Endothelial cell of umbilical vein (primary cell): ENCODE measurements at regions not wholly inside any gene's neighbourhood (a gene's known extent, or its start where the extent isn't known, plus 50 kb on each side); places are given as distances from the start of the nearest gene placed in this dataset.

Source experiments
- BruUV-seq: library from RNA; stranded (reverse); fragments of 400-500 nt; replicated peaks from 2 replicates; lab custom pipeline; 2021; lab: Mats Ljungman, UMichigan
- CTCF ChIA-PET: fragments of 300-600, 350-600 bp; sonication (Branson Sonifier 250); formaldehyde crosslinking; loops from one replicate; lab custom pipeline; 2021; ENCODE audit warnings: antibody characterized with exemption, inconsistent platforms; lab: Charles Lee
- POLR2A ChIA-PET: fragments of 300-600, 350-600 bp; sonication (Branson Sonifier 250); formaldehyde crosslinking; loops from one replicate; lab custom pipeline; 2021; ENCODE audit warnings: antibody characterized with exemption, inconsistent platforms; lab: Charles Lee
- DNase-seq: peaks from one replicate; pipeline ENCODE4 v3.0.0-alpha.2; 2011; ENCODE audit warnings: low read depth, low spot score
- FAIRE-seq: peaks from 2 replicates; lab custom pipeline; 2011; peaks lifted over from hg19 to GRCh38; lab: Jason Lieb, UNC
- H2AFZ ChIP-seq: 2 replicates; pipeline ENCODE4 v1.6.0; 2012; ENCODE audit warnings: low read depth, low read length, control low read depth, inconsistent platforms
- H3K27ac ChIP-seq: 2 replicates; pipeline ENCODE4 v1.5.1; 2011; ENCODE audit warnings: low read depth, mild to moderate bottlenecking, control low read depth, low read length, moderate library complexity; ENCODE audit not compliant: insufficient read depth
- H3K27me3 ChIP-seq, 2 experiments: 2 replicates each; pipeline versions ENCODE4 v1.6.0 to v1.6.1; 2011; ENCODE audit warnings: low read length in 2 of 2, mixed read lengths in 1 of 2; ENCODE audit not compliant: control insufficient read depth in 2 of 2, insufficient read depth in 2 of 2
- H3K36me3 ChIP-seq, 2 experiments: 2 replicates in 1 of 2; 3 replicates in 1 of 2; pipeline ENCODE4 v1.5.1; 2011; ENCODE audit warnings: low read length in 2 of 2, mild to moderate bottlenecking in 1 of 2, moderate library complexity in 1 of 2; ENCODE audit not compliant: control insufficient read depth in 2 of 2, insufficient read depth in 2 of 2; ENCODE audit errors: extremely low read depth in 1 of 2
- H3K4me1 ChIP-seq: 3 replicates; pipeline ENCODE4 v1.5.1; 2011; ENCODE audit warnings: mild to moderate bottlenecking, low read length; ENCODE audit not compliant: control insufficient read depth, insufficient read depth; ENCODE audit errors: extremely low read depth
- H3K4me2 ChIP-seq: 2 replicates; pipeline ENCODE4 v1.6.1; 2011; ENCODE audit warnings: low read length, control low read depth, mixed read lengths; ENCODE audit not compliant: insufficient read depth
- H3K4me3 ChIP-seq, 3 experiments: fragments of 200-600 bp in 1 of 3; sonication (generic), shearing (Covaris generic) in 1 of 3; replicated peaks in 1 of 3; 2 replicates each; pipeline ENCODE4 v1.5.1; 2011 to 2016; ENCODE audit warnings: control low read depth in 3 of 3, low read length in 3 of 3, mild to moderate bottlenecking in 2 of 3, inconsistent platforms in 1 of 3, low read depth in 1 of 3, moderate library complexity in 1 of 3; ENCODE audit not compliant: insufficient read depth in 1 of 3
- H3K79me2 ChIP-seq: 2 replicates; pipeline ENCODE4 v1.6.0; 2012; ENCODE audit warnings: low read length, inconsistent platforms; ENCODE audit not compliant: control insufficient read depth, insufficient read depth
- H3K9ac ChIP-seq: replicated peaks from 2 replicates; pipeline ENCODE3; 2011; ENCODE audit warnings: low read length, control low read depth; ENCODE audit not compliant: insufficient read depth; ENCODE audit errors: extremely low read depth
- H3K9me1 ChIP-seq: replicated peaks from 3 replicates; pipeline ENCODE4 v1.6.0; 2011; ENCODE audit warnings: mild to moderate bottlenecking, low read length; ENCODE audit not compliant: control insufficient read depth, insufficient read depth; ENCODE audit errors: extremely low read depth
- H3K9me3 ChIP-seq: replicated peaks from 2 replicates; pipeline ENCODE4 v1.5.1; 2012; ENCODE audit warnings: low read length, inconsistent platforms; ENCODE audit not compliant: control insufficient read depth, insufficient read depth
- H4K20me1 ChIP-seq: replicated peaks from 2 replicates; pipeline ENCODE3; 2011; ENCODE audit warnings: mild to moderate bottlenecking, low read length; ENCODE audit not compliant: control insufficient read depth, insufficient read depth; ENCODE audit errors: extremely low read depth
- EZH2 ChIP-seq: IDR thresholded peaks from 2 replicates; pipeline ENCODE4 v1.6.1; 2012; ENCODE audit warnings: borderline replicate concordance, low read depth, mild to moderate bottlenecking, moderate library complexity, low read length, inconsistent platforms; ENCODE audit not compliant: severe bottlenecking
- FOS ChIP-seq: IDR thresholded peaks from 2 replicates; pipeline ENCODE4 v1.6.1; 2011; ENCODE audit warnings: mild to moderate bottlenecking, low read length, moderate library complexity, borderline replicate concordance; ENCODE audit not compliant: insufficient read depth
- GATA2 ChIP-seq: IDR thresholded peaks from 2 replicates; pipeline ENCODE4 v1.7.0; 2011; ENCODE audit warnings: low read depth, mild to moderate bottlenecking, moderate library complexity, mixed read lengths, low read length; ENCODE audit not compliant: insufficient read length, insufficient read depth
- JUN ChIP-seq: IDR thresholded peaks from 2 replicates; pipeline ENCODE4 v1.6.1; 2011; ENCODE audit warnings: borderline replicate concordance, low read depth; ENCODE audit not compliant: insufficient read length, insufficient read depth
- MYC ChIP-seq: IDR thresholded peaks from one replicate; pipeline ENCODE4 v1.6.1; 2011; ENCODE audit warnings: mild to moderate bottlenecking, low read depth, low read length
- POLR2A ChIP-seq: IDR thresholded peaks from 2 replicates; pipeline ENCODE4 v1.6.1; 2012; ENCODE audit warnings: low read depth, mild to moderate bottlenecking, control low read depth, low read length
- POLR2AphosphoS5 ChIP-seq: IDR thresholded peaks from 2 replicates; pipeline ENCODE4 v1.6.1; 2012; ENCODE audit warnings: low read depth, mild to moderate bottlenecking, control low read depth, low read length, moderate library complexity; ENCODE audit not compliant: insufficient read depth
- dilution Hi-C: fragments of 300-500 bp; cut with MboI; formaldehyde crosslinking; loops from one replicate; pipeline ENCODE4 v1.15.0; 2019; ENCODE audit warnings: low sequenced_read_pairs; ENCODE audit not compliant: extremely low pct_ligation_motif_present
- intact Hi-C: fragments of 100-400 bp; cut with micrococcal nuclease; formaldehyde crosslinking; loops from one replicate; pipeline ENCODE4 v1.10.0; 2022
- TF ChIP-seq, protein P1 (sequence below), 2 donors: IDR thresholded peaks; 1 replicate in 1 of 2; 2 replicates in 1 of 2; pipeline ENCODE4 v1.5.1; 2011; ENCODE audit warnings: low read length in 2 of 2, mild to moderate bottlenecking in 2 of 2, moderate library complexity in 2 of 2, control low read depth in 1 of 2, inconsistent platforms in 1 of 2, low read depth in 1 of 2; ENCODE audit not compliant: insufficient read depth in 1 of 2; ENCODE audit errors: extremely low read depth in 1 of 2
- TF ChIP-seq, protein P2 (sequence below): IDR thresholded peaks from 2 replicates; pipeline ENCODE4 v1.6.1; 2011; ENCODE audit not compliant: insufficient read depth, insufficient read length

DNA sequence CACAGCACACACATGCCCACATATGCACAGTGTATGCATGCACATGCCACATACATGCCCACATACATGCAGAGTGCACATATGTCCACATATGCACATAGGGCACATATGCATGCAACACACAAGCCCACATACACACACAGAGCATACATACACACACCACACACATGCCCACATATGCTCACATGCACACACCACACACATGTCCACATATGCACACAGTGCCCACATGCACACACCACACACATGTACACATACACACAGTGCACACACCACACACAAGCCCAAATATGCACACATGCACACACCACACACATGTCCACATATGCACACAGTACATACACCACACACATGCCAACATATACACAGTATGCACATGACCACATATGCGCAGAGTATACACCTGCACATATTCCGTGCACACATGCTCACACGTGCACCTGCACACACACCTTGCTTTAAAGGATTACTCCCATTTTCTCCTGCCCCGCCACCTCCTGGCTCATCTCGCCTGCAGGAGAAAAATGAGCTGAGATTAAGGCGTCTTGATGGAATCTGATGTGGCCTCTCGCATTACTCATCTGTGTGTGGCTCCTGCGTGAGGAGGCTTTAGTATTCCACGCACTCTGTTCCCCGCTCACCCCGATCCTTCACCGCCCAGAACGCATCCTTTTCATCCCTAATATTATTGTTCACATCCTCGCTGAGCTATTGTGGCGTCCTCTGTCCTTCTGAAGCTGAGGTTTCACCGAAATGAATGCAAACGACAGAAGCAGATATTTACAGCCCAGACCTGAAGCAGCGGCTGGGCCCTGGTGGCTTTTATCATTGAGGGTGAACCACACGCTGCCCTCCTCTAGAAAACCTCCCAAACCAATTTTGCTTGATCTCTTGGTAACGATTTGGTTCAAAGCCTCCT is 182.7 kb downstream of the OLFM1 start:
- intact Hi-C loops (no loop called here), dilution Hi-C loops (no loop called here)
- H3K27me3 ChIP-seq, result no peaks in the 10 kb centered on the region
- H3K4me1 ChIP-seq, result no peaks in the 10 kb centered on the region
- H3K9ac ChIP-seq, result no peak overlapping the region
- H3K4me3 ChIP-seq, result no peak overlapping the region
- no peaks in the 10 kb centered on the region for H3K9me1 ChIP-seq
- POLR2A ChIA-PET, result no interaction called here
- no peaks in the 10 kb centered on the region for H3K9me3 ChIP-seq
- no peaks in the 10 kb centered on the region for H3K36me3 ChIP-seq
- no peak overlapping the region for H2AFZ ChIP-seq
- no peaks in the 10 kb centered on the region for H3K79me2 ChIP-seq
- H3K27ac ChIP-seq, result no peak overlapping the region
- no TSS peak for BruUV-seq
- no peaks in the 10 kb centered on the region for H4K20me1 ChIP-seq
- no peak for FAIRE-seq
- TF ChIP-seq, protein P1, sequence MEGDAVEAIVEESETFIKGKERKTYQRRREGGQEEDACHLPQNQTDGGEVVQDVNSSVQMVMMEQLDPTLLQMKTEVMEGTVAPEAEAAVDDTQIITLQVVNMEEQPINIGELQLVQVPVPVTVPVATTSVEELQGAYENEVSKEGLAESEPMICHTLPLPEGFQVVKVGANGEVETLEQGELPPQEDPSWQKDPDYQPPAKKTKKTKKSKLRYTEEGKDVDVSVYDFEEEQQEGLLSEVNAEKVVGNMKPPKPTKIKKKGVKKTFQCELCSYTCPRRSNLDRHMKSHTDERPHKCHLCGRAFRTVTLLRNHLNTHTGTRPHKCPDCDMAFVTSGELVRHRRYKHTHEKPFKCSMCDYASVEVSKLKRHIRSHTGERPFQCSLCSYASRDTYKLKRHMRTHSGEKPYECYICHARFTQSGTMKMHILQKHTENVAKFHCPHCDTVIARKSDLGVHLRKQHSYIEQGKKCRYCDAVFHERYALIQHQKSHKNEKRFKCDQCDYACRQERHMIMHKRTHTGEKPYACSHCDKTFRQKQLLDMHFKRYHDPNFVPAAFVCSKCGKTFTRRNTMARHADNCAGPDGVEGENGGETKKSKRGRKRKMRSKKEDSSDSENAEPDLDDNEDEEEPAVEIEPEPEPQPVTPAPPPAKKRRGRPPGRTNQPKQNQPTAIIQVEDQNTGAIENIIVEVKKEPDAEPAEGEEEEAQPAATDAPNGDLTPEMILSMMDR (IDR thresholded peaks at IDR 0.05; ENCODE audit: extremely low read depth in 1 of 2, insufficient read depth in 1 of 2, low read depth in 1 of 2, low read length in 2 of 2), result no peak
- TF ChIP-seq FOS (no peak), JUN (no peak), MYC (no peak), POLR2AphosphoS5 (no peak), POLR2A (no peak), GATA2 (no peak), EZH2 (no peak)
- TF ChIP-seq, protein P2, sequence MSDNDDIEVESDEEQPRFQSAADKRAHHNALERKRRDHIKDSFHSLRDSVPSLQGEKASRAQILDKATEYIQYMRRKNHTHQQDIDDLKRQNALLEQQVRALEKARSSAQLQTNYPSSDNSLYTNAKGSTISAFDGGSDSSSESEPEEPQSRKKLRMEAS, result no peak
- CTCF ChIA-PET, result no interaction called here
- H3K4me2 ChIP-seq, result no peak overlapping the region
- no peak for DNase-seq
